H1 (cell line): ENCODE measurements at regions not wholly inside any gene's neighbourhood (a gene's known extent, or its start where the extent isn't known, plus 50 kb on each side); places are given as distances from the start of the nearest gene placed in this dataset.

Experiments
- ASH2L ChIP-seq: fragments of 200-600, 300-600 bp; sonication (generic); IDR thresholded peaks from one replicate; pipeline ENCODE4 v1.7.1; 2017; ENCODE audit warnings: low read length
- BCL11A ChIP-seq, 2 experiments: IDR thresholded peaks; one replicate each; pipeline ENCODE4 v1.6.1; 2011; ENCODE audit warnings: low read depth in 2 of 2, low read length in 2 of 2, mild to moderate bottlenecking in 2 of 2
- CBX8 ChIP-seq: fragments of 300-800, 300-1000 bp; sonication (generic); IDR thresholded peaks from 2 replicates; pipeline ENCODE4 v1.7.1; 2016; ENCODE audit warnings: low read depth, low read length, borderline replicate concordance
- CHD2 ChIP-seq: IDR thresholded peaks from 2 replicates; pipeline ENCODE4 v1.6.1; 2012; ENCODE audit warnings: low read length, improper control_type of control experiment
- CREB1 ChIP-seq: IDR thresholded peaks from 2 replicates; pipeline ENCODE4 v1.6.1; 2012; ENCODE audit warnings: inconsistent platforms
- EZH2 ChIP-seq: fragments of 200-600 bp; sonication (generic); IDR thresholded peaks from 2 replicates; pipeline ENCODE4 v1.7.1; 2012; ENCODE audit warnings: low read depth, mild to moderate bottlenecking, moderate library complexity, low read length, inconsistent platforms; ENCODE audit not compliant: severe bottlenecking
- JUND ChIP-seq: IDR thresholded peaks from 2 replicates; pipeline ENCODE4 v1.6.1; 2011; ENCODE audit warnings: mild to moderate bottlenecking, improper control_type of control experiment, low read length
- SP1 ChIP-seq: IDR thresholded peaks from 2 replicates; pipeline ENCODE4 v1.6.1; 2011; ENCODE audit warnings: low read depth, low read length
- SRF ChIP-seq: IDR thresholded peaks from 2 replicates; pipeline ENCODE4 v1.6.1; 2011; ENCODE audit warnings: mild to moderate bottlenecking, low read depth, low read length, moderate library complexity

DNA sequence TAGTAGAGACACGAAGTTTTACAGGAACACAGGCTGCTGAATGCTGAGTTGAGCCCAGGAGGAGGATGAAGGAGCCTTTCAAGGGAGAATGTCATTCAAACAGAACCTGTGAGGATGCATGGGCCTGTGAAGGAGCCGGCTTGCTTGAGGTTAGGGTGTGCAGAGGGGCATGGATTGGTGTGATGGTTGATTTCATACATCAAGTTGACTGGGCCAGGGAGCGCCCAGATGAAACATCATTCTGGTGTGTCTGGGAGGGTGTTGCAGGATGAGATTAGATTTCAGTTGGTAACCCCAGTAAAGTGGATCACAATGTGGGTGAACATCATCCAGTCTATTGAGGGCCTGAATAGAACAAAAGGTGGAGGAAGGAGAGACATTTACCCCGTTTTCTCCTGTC lies 243.6 kb downstream of the EDEM1 start (continued):
- TF ChIP-seq CHD2 (no peak), SP1 (no peak), CBX8 (no peak), EZH2 (no peak), ASH2L (no peak), BCL11A (IDR thresholded peaks at IDR 0.05; ENCODE audit: low read depth in 2 of 2, low read length in 2 of 2) (no peak), JUND (no peak), CREB1 (no peak), SRF (no peak)
